Endothelial cell of umbilical vein (primary cell): ENCODE measurements at regions not wholly inside any gene's neighbourhood (a gene's known extent, or its start where the extent isn't known, plus 50 kb on each side); places are given as distances from the start of the nearest gene placed in this dataset.

Experiments
- BruUV-seq: library from RNA; stranded (reverse); fragments of 400-500 nt; replicated peaks from 2 replicates; lab custom pipeline; 2021; lab: Mats Ljungman, UMichigan
- CTCF ChIA-PET: fragments of 300-600, 350-600 bp; sonication (Branson Sonifier 250); formaldehyde crosslinking; loops from one replicate; lab custom pipeline; 2021; ENCODE audit warnings: antibody characterized with exemption, inconsistent platforms; lab: Charles Lee
- POLR2A ChIA-PET: fragments of 300-600, 350-600 bp; sonication (Branson Sonifier 250); formaldehyde crosslinking; loops from one replicate; lab custom pipeline; 2021; ENCODE audit warnings: antibody characterized with exemption, inconsistent platforms; lab: Charles Lee
- DNase-seq: peaks from one replicate; pipeline ENCODE4 v3.0.0-alpha.2; 2011; ENCODE audit warnings: low read depth, low spot score
- FAIRE-seq: peaks from 2 replicates; lab custom pipeline; 2011; peaks lifted over from hg19 to GRCh38; lab: Jason Lieb, UNC
- H2AFZ ChIP-seq: 2 replicates; pipeline ENCODE4 v1.6.0; 2012; ENCODE audit warnings: low read depth, low read length, control low read depth, inconsistent platforms
- H3K27ac ChIP-seq: 2 replicates; pipeline ENCODE4 v1.5.1; 2011; ENCODE audit warnings: low read depth, mild to moderate bottlenecking, control low read depth, low read length, moderate library complexity; ENCODE audit not compliant: insufficient read depth
- H3K27me3 ChIP-seq, 2 experiments: 2 replicates each; pipeline versions ENCODE4 v1.6.0 to v1.6.1; 2011; ENCODE audit warnings: low read length in 2 of 2, mixed read lengths in 1 of 2; ENCODE audit not compliant: control insufficient read depth in 2 of 2, insufficient read depth in 2 of 2
- H3K36me3 ChIP-seq, 2 experiments: 2 replicates in 1 of 2; 3 replicates in 1 of 2; pipeline ENCODE4 v1.5.1; 2011; ENCODE audit warnings: low read length in 2 of 2, mild to moderate bottlenecking in 1 of 2, moderate library complexity in 1 of 2; ENCODE audit not compliant: control insufficient read depth in 2 of 2, insufficient read depth in 2 of 2; ENCODE audit errors: extremely low read depth in 1 of 2
- H3K4me1 ChIP-seq: 3 replicates; pipeline ENCODE4 v1.5.1; 2011; ENCODE audit warnings: mild to moderate bottlenecking, low read length; ENCODE audit not compliant: control insufficient read depth, insufficient read depth; ENCODE audit errors: extremely low read depth
- H3K4me2 ChIP-seq: 2 replicates; pipeline ENCODE4 v1.6.1; 2011; ENCODE audit warnings: low read length, control low read depth, mixed read lengths; ENCODE audit not compliant: insufficient read depth
- H3K4me3 ChIP-seq, 3 experiments: fragments of 200-600 bp in 1 of 3; sonication (generic), shearing (Covaris generic) in 1 of 3; replicated peaks in 1 of 3; 2 replicates each; pipeline ENCODE4 v1.5.1; 2011 to 2016; ENCODE audit warnings: control low read depth in 3 of 3, low read length in 3 of 3, mild to moderate bottlenecking in 2 of 3, inconsistent platforms in 1 of 3, low read depth in 1 of 3, moderate library complexity in 1 of 3; ENCODE audit not compliant: insufficient read depth in 1 of 3
- H3K79me2 ChIP-seq: 2 replicates; pipeline ENCODE4 v1.6.0; 2012; ENCODE audit warnings: low read length, inconsistent platforms; ENCODE audit not compliant: control insufficient read depth, insufficient read depth
- H3K9ac ChIP-seq: replicated peaks from 2 replicates; pipeline ENCODE3; 2011; ENCODE audit warnings: low read length, control low read depth; ENCODE audit not compliant: insufficient read depth; ENCODE audit errors: extremely low read depth
- H3K9me1 ChIP-seq: replicated peaks from 3 replicates; pipeline ENCODE4 v1.6.0; 2011; ENCODE audit warnings: mild to moderate bottlenecking, low read length; ENCODE audit not compliant: control insufficient read depth, insufficient read depth; ENCODE audit errors: extremely low read depth
- H3K9me3 ChIP-seq: replicated peaks from 2 replicates; pipeline ENCODE4 v1.5.1; 2012; ENCODE audit warnings: low read length, inconsistent platforms; ENCODE audit not compliant: control insufficient read depth, insufficient read depth
- H4K20me1 ChIP-seq: replicated peaks from 2 replicates; pipeline ENCODE3; 2011; ENCODE audit warnings: mild to moderate bottlenecking, low read length; ENCODE audit not compliant: control insufficient read depth, insufficient read depth; ENCODE audit errors: extremely low read depth
- CTCF ChIP-seq, 2 donors: IDR thresholded peaks; 1 replicate in 1 of 2; 2 replicates in 1 of 2; pipeline ENCODE4 v1.5.1; 2011; ENCODE audit warnings: low read length in 2 of 2, mild to moderate bottlenecking in 2 of 2, moderate library complexity in 2 of 2, control low read depth in 1 of 2, inconsistent platforms in 1 of 2, low read depth in 1 of 2; ENCODE audit not compliant: insufficient read depth in 1 of 2; ENCODE audit errors: extremely low read depth in 1 of 2
- EZH2 ChIP-seq: IDR thresholded peaks from 2 replicates; pipeline ENCODE4 v1.6.1; 2012; ENCODE audit warnings: borderline replicate concordance, low read depth, mild to moderate bottlenecking, moderate library complexity, low read length, inconsistent platforms; ENCODE audit not compliant: severe bottlenecking
- FOS ChIP-seq: IDR thresholded peaks from 2 replicates; pipeline ENCODE4 v1.6.1; 2011; ENCODE audit warnings: mild to moderate bottlenecking, low read length, moderate library complexity, borderline replicate concordance; ENCODE audit not compliant: insufficient read depth
- GATA2 ChIP-seq: IDR thresholded peaks from 2 replicates; pipeline ENCODE4 v1.7.0; 2011; ENCODE audit warnings: low read depth, mild to moderate bottlenecking, moderate library complexity, mixed read lengths, low read length; ENCODE audit not compliant: insufficient read length, insufficient read depth
- JUN ChIP-seq: IDR thresholded peaks from 2 replicates; pipeline ENCODE4 v1.6.1; 2011; ENCODE audit warnings: borderline replicate concordance, low read depth; ENCODE audit not compliant: insufficient read length, insufficient read depth
- MAX ChIP-seq: IDR thresholded peaks from 2 replicates; pipeline ENCODE4 v1.6.1; 2011; ENCODE audit not compliant: insufficient read depth, insufficient read length
- MYC ChIP-seq: IDR thresholded peaks from one replicate; pipeline ENCODE4 v1.6.1; 2011; ENCODE audit warnings: mild to moderate bottlenecking, low read depth, low read length
- POLR2A ChIP-seq: IDR thresholded peaks from 2 replicates; pipeline ENCODE4 v1.6.1; 2012; ENCODE audit warnings: low read depth, mild to moderate bottlenecking, control low read depth, low read length
- POLR2AphosphoS5 ChIP-seq: IDR thresholded peaks from 2 replicates; pipeline ENCODE4 v1.6.1; 2012; ENCODE audit warnings: low read depth, mild to moderate bottlenecking, control low read depth, low read length, moderate library complexity; ENCODE audit not compliant: insufficient read depth
- dilution Hi-C: fragments of 300-500 bp; cut with MboI; formaldehyde crosslinking; loops from one replicate; pipeline ENCODE4 v1.15.0; 2019; ENCODE audit warnings: low sequenced_read_pairs; ENCODE audit not compliant: extremely low pct_ligation_motif_present
- intact Hi-C: fragments of 100-400 bp; cut with micrococcal nuclease; formaldehyde crosslinking; loops from one replicate; pipeline ENCODE4 v1.10.0; 2022

DNA sequence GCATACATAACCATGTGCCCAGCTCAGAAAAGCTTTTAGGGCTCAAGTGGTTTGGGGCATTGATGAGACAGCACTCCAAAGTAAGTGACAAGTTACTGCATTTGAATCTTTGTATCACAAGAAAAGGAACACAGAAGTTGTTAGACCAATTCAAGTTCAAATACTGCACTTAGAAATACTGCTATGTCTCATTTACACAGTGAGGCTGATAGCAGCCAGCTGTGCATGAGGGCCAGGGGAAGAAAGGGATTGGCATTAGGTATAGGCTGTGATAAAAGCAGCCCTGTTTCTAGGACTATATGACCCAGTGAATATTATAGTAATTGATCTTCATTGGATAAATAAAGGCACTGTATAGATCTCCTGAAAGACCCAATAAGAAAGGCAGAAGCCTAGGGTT lies 197.8 kb upstream of the SORCS1 start:
- ChIA-PET POLR2A (no interaction called here), CTCF (no interaction called here)
- FAIRE-seq (no peak), DNase-seq (no peak)
- no peak overlapping the region for H3K27ac ChIP-seq
- no peak overlapping the region for H3K9ac ChIP-seq
- H3K4me2 ChIP-seq = no peak overlapping the region
- no peaks in the 10 kb centered on the region for H3K79me2 ChIP-seq
- no peaks in the 10 kb centered on the region for H3K36me3 ChIP-seq
- H3K4me3 ChIP-seq = no peak overlapping the region
- BruUV-seq = no TSS peak
- no peaks in the 10 kb centered on the region for H3K9me1 ChIP-seq
- intact Hi-C loops (no loop called here), dilution Hi-C loops (no loop called here)
- H2AFZ ChIP-seq = no peak overlapping the region
- TF ChIP-seq FOS (no peak), CTCF (IDR thresholded peaks at IDR 0.05; ENCODE audit: extremely low read depth in 1 of 2, insufficient read depth in 1 of 2, low read depth in 1 of 2, low read length in 2 of 2) (no peak), POLR2AphosphoS5 (no peak), MYC (no peak), MAX (no peak), JUN (no peak), POLR2A (no peak), EZH2 (no peak), GATA2 (no peak)
- H3K27me3 ChIP-seq = no peaks in the 10 kb centered on the region
- H3K4me1 ChIP-seq = no peaks in the 10 kb centered on the region
- no peaks in the 10 kb centered on the region for H4K20me1 ChIP-seq
- peaks cover 2% of the 10 kb centered on the region for H3K9me3 ChIP-seq
